ENCODE measurements at regions not wholly inside any gene's neighbourhood (a gene's known extent, or its start where the extent isn't known, plus 50 kb on each side); places are given as distances from the start of the nearest gene placed in this dataset.

DNA sequence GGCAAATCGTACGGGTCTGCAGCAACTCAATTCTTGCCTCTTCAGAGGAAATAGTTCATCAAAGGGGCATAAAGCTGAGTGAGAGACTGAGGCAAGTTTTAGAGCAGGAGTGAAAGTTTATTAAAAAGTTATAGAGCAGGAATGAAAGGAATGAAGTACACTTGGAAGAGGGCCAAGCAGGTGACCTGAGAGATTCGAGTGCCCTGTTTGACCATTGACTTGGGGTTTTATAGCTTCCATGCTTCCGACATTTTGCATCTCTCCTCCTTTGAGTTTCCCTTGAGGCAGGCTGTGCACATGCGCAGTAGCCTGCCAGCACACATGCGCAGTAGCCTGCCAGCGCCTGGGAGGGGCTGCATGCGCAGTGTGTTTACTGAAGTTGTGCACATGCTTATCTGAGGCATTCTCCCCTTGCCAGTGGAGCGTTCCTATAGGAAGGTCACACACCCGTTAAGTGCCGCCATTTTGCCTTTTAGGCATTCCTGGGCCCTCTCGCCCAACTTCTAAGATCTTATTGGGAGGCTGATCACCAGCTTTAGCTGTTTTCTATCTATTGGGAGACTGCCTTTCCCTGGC lies 265.5 kb upstream of the MGAT5 start (continued):
- no peak for TF ChIP-seq ZNF830 (CRISPR knock-in tag; IDR thresholded peaks at IDR 0.05)
- TF ChIP-seq FOXA3 (CRISPR knock-in tag; conservative IDR thresholded peaks at IDR 0.05 in 1 of 2, IDR thresholded peaks at IDR 0.05 in 1 of 2) = no peak
- TF ChIP-seq ZNF561 (CRISPR knock-in tag; conservative IDR thresholded peaks at IDR 0.05) = no peak
- no peak for TF ChIP-seq COPS2 (conservative IDR thresholded peaks at IDR 0.05)
- peak in 1 of 2 experiments; percentile 31; a peak in 1 of 4 replicates for TF ChIP-seq TEAD1 (CRISPR knock-in tag; IDR thresholded peaks at IDR 0.05)
- TF ChIP-seq ZNF444 (CRISPR knock-in tag; IDR thresholded peaks at IDR 0.05) = no peak
- TF ChIP-seq ZNF175 (CRISPR knock-in tag; IDR thresholded peaks at IDR 0.05; ENCODE audit: low read depth) = no peak
- TF ChIP-seq TCFL5 (CRISPR knock-in tag; conservative IDR thresholded peaks at IDR 0.05) = no peak
- TF ChIP-seq, protein P1, sequence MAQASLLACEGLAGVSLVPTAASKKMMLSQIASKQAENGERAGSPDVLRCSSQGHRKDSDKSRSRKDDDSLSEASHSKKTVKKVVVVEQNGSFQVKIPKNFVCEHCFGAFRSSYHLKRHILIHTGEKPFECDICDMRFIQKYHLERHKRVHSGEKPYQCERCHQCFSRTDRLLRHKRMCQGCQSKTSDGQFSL (CRISPR knock-in tag; IDR thresholded peaks at IDR 0.05) = no peak
- TF ChIP-seq, protein P1 (tag; IDR thresholded peaks at IDR 0.05) = no peak
- TF ChIP-seq ZKSCAN8 (CRISPR knock-in tag; IDR thresholded peaks at IDR 0.05) = no peak
- TF ChIP-seq NR2F6 (CRISPR knock-in tag; IDR thresholded peaks at IDR 0.05) = no peak
- TF ChIP-seq, protein P2, sequence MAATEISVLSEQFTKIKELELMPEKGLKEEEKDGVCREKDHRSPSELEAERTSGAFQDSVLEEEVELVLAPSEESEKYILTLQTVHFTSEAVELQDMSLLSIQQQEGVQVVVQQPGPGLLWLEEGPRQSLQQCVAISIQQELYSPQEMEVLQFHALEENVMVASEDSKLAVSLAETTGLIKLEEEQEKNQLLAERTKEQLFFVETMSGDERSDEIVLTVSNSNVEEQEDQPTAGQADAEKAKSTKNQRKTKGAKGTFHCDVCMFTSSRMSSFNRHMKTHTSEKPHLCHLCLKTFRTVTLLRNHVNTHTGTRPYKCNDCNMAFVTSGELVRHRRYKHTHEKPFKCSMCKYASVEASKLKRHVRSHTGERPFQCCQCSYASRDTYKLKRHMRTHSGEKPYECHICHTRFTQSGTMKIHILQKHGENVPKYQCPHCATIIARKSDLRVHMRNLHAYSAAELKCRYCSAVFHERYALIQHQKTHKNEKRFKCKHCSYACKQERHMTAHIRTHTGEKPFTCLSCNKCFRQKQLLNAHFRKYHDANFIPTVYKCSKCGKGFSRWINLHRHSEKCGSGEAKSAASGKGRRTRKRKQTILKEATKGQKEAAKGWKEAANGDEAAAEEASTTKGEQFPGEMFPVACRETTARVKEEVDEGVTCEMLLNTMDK (IDR thresholded peaks at IDR 0.05; ENCODE audit: borderline replicate concordance, insufficient read depth, low read depth, low read length, poor library complexity, severe bottlenecking) = no peak
- no peak for TF ChIP-seq BRD4 (IDR thresholded peaks at IDR 0.05)
- TF ChIP-seq ZNF436 (CRISPR knock-in tag; IDR thresholded peaks at IDR 0.05) = no peak
- no peak for TF ChIP-seq NR2C1 (IDR thresholded peaks at IDR 0.05)
- TF ChIP-seq NR2C1 (tag; IDR thresholded peaks at IDR 0.05) = 0 out of 2 replicates have a peak, but pooled peaks have one; percentile 12
